ENCODE measurements at regions not wholly inside any gene's neighbourhood (a gene's known extent, or its start where the extent isn't known, plus 50 kb on each side); places are given as distances from the start of the nearest gene placed in this dataset.

DNA sequence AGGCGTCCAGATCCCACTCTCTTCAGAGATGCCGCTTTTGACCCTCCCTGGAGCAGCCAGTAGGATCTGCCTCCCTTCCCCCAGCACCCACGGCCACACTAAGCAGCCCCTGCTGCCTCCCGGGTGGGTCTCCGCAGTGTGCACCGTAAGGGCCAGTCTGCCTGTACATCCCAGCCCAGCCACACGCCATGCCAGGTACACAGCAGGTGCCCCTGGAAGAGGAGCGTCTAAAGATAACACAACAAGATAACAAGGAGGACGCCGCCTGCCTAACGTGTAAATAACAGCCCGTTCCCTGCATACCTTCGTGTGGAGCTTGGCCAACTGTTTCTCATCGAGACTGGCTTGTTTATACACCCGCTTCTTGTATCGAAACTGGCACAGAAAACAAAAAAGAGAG is 139.4 kb downstream of the SHANK2 start:
- no peak overlapping the region for H3K4me3 ChIP-seq
- no peak for TF ChIP-seq POLR2AphosphoS5 (IDR thresholded peaks at IDR 0.05; ENCODE audit: borderline replicate concordance, low read depth, low read length)
- no peak for TF ChIP-seq FOXP2 (optimal IDR thresholded peaks at IDR 0.05; ENCODE audit: control extremely low read depth, extremely low read length, insufficient read depth)
- TF ChIP-seq EZH2 (IDR thresholded peaks at IDR 0.05) = no peak
- no peak overlapping the region for H3K9ac ChIP-seq (ENCODE audit: insufficient read length)
- no peak overlapping the region for H3K27ac ChIP-seq
- no peaks in the 10 kb centered on the region for H3K9me3 ChIP-seq (ENCODE audit: low read depth, low read length)
- no peaks in the 10 kb centered on the region for H3K36me3 ChIP-seq (ENCODE audit: insufficient read depth, low read length)
- no peak for DNase-seq (ENCODE audit: low read depth, low spot score)

DNA sequence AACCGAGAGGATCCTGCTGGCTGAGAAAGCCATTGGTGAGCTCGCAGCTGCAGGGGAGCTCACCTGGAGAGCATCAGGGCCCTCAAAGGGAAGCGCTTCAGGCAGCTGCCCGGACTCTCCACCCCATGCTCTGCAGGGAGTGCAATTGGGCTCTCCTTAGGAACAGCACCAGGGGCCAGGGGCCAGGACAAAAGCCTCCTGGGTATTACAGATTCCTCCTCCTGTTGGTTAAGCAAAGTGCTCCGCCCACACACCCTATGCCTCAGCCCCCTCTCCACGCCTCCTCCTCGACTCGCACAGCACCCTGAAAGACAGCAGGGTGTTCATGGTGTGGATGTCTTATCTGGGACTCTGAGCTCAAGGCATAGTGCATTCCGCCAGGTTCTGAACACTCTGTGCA is 139.9 kb downstream of the SHANK2 start:
- TF ChIP-seq POLR2AphosphoS5 (IDR thresholded peaks at IDR 0.05; ENCODE audit: borderline replicate concordance, low read depth, low read length) (no peak), EZH2 (IDR thresholded peaks at IDR 0.05) (no peak), FOXP2 (optimal IDR thresholded peaks at IDR 0.05; ENCODE audit: control extremely low read depth, extremely low read length, insufficient read depth) (no peak)
- Histone ChIP-seq H3K36me3 (ENCODE audit: insufficient read depth, low read length) (no peaks in the 10 kb centered on the region), H3K27ac (no peak overlapping the region)

DNA sequence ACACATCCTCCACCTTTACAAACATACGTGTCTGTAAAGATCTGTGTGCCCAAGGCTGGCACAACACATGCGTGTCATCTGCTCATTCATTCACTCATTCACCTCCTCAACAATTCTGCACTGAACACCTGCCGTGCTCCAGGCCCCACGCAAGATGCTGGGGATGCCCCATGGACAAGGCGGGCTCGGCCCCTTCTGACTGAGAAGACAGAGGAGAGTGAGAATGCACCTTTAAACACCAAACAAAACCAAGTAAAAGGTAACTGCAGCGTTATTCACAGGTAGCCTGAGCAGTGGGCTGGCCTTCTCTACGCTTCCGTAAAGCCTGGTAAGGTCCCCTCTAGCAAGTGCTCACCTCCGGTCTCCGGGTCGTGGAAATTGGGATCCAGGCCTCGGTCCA is 142.8 kb downstream of the SHANK2 start:
- Histone ChIP-seq H3K36me3 (ENCODE audit: insufficient read depth, low read length) (no peaks in the 10 kb centered on the region), H3K9ac (ENCODE audit: insufficient read length) (no peak overlapping the region), H3K9me3 (ENCODE audit: low read depth, low read length) (no peaks in the 10 kb centered on the region), H3K4me3 (no peak overlapping the region), H3K27ac (no peak overlapping the region)
- DNase-seq (ENCODE audit: low read depth, low spot score) = no peak
- TF ChIP-seq FOXP2 (optimal IDR thresholded peaks at IDR 0.05; ENCODE audit: control extremely low read depth, extremely low read length, insufficient read depth) (no peak), POLR2AphosphoS5 (IDR thresholded peaks at IDR 0.05; ENCODE audit: borderline replicate concordance, low read depth, low read length) (no peak), EZH2 (IDR thresholded peaks at IDR 0.05) (no peak)

More for the DNA sequence above, 139.9 kb downstream of the SHANK2 start:
- Histone ChIP-seq H3K4me3 (no peak overlapping the region), H3K9ac (ENCODE audit: insufficient read length) (no peak overlapping the region), H3K9me3 (ENCODE audit: low read depth, low read length) (no peaks in the 10 kb centered on the region)
- no peak for DNase-seq (ENCODE audit: low read depth, low spot score)

DNA sequence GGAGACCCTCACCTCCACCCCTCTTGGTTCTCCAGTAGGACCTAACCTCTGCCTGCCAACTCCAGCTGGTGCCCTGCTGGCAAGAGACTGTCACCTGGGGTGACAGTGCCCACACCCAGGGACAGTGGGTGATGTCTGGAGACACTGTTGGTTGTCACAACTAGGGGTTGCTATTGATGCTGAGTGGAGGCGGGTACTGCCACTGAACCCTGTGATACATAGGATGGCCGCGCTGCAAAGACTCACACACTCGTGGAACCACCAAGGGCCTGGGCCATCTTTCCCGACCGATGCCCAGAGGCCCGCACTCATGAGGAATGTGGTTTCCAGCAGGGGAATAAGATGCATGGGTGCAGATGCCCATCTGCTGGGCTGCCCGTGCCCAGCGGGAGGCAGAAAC is 143.2 kb downstream of the SHANK2 start:
- Histone ChIP-seq H3K9ac (ENCODE audit: insufficient read length) (no peak overlapping the region), H3K9me3 (ENCODE audit: low read depth, low read length) (no peaks in the 10 kb centered on the region), H3K27ac (no peak overlapping the region), H3K4me3 (no peak overlapping the region), H3K36me3 (ENCODE audit: insufficient read depth, low read length) (no peaks in the 10 kb centered on the region)
- DNase-seq (ENCODE audit: low read depth, low spot score) = no peak
- TF ChIP-seq EZH2 (IDR thresholded peaks at IDR 0.05) (no peak), FOXP2 (optimal IDR thresholded peaks at IDR 0.05; ENCODE audit: control extremely low read depth, extremely low read length, insufficient read depth) (no peak), POLR2AphosphoS5 (IDR thresholded peaks at IDR 0.05; ENCODE audit: borderline replicate concordance, low read depth, low read length) (no peak)

DNA sequence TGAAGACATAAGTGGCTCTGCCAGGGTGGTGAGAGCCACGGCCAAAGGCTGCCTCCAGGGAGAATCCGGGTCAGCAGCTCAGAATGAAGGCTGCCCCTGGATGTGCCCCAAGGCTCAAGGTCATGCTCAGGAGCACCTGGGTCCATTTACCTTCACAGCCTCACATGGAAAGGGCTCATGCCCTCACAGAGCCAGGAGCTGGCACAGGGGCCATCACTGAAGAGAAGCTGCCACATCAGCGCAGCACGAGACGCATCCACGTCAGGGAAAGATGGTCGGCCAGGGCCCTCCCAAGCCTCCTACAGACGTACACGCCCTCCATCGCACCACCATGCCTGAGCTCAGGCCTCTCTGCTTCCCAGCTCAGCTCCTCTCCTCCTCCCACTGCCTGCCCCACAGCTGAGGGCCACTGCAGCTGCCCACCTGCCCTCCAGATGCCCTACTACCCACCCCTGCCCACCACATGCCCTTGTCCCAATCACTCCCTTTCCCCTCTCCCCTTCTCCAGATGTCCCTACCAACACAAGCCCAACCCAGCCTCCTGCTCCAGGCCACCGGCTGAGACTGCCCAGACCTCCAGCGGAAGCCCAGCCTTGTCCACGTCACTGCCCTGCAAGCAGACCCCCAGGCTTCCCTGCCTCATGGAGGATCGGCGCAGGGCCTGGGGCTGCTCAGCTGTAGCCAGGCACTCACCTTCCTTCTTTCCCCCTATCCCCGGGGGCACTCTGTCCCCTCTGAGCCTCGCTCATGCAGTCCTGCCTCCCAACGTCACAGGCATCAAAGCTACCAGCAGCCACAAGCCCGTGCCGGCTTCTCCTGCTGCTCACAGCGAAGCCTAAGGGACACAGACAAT is 144.1 kb downstream of the SHANK2 start:
- Histone ChIP-seq H3K36me3 (ENCODE audit: insufficient read depth, low read length) (no peaks in the 10 kb centered on the region), H3K9ac (ENCODE audit: insufficient read length) (no peak overlapping the region), H3K9me3 (ENCODE audit: low read depth, low read length) (no peaks in the 10 kb centered on the region), H3K27ac (no peak overlapping the region), H3K4me3 (no peak overlapping the region)
- no peak for TF ChIP-seq EZH2 (IDR thresholded peaks at IDR 0.05)
- TF ChIP-seq FOXP2 (optimal IDR thresholded peaks at IDR 0.05; ENCODE audit: control extremely low read depth, extremely low read length, insufficient read depth) = no peak
- no peak for TF ChIP-seq POLR2AphosphoS5 (IDR thresholded peaks at IDR 0.05; ENCODE audit: borderline replicate concordance, low read depth, low read length)
- DNase-seq (ENCODE audit: low read depth, low spot score) = no peak

DNA sequence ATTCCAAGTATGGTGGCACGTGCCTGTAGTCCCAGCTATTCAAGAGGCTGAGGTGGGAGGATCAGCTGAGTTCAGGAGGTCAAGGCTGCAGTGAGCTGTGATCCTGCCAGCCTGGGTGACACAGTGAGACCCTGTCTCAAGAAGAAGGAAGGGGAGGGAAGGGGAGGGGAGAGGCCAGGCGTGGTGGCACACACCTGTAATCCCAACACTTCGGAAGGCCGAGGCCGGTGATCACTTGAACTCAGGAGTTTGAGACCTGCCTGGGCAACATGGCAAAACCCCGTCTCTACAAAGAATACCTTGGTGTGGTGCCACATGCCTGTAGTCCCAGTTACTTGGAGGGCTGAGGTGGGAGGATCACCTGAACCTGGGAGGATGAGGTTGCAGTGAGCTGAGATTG is 145.7 kb downstream of the SHANK2 start:
- no peak for DNase-seq (ENCODE audit: low read depth, low spot score)
- Histone ChIP-seq H3K4me3 (no peak overlapping the region), H3K9ac (ENCODE audit: insufficient read length) (no peak overlapping the region), H3K9me3 (ENCODE audit: low read depth, low read length) (no peaks in the 10 kb centered on the region), H3K27ac (no peak overlapping the region), H3K36me3 (ENCODE audit: insufficient read depth, low read length) (no peaks in the 10 kb centered on the region)
- TF ChIP-seq POLR2AphosphoS5 (IDR thresholded peaks at IDR 0.05; ENCODE audit: borderline replicate concordance, low read depth, low read length) = no peak
- no peak for TF ChIP-seq EZH2 (IDR thresholded peaks at IDR 0.05)
- TF ChIP-seq FOXP2 (optimal IDR thresholded peaks at IDR 0.05; ENCODE audit: control extremely low read depth, extremely low read length, insufficient read depth) = no peak

DNA sequence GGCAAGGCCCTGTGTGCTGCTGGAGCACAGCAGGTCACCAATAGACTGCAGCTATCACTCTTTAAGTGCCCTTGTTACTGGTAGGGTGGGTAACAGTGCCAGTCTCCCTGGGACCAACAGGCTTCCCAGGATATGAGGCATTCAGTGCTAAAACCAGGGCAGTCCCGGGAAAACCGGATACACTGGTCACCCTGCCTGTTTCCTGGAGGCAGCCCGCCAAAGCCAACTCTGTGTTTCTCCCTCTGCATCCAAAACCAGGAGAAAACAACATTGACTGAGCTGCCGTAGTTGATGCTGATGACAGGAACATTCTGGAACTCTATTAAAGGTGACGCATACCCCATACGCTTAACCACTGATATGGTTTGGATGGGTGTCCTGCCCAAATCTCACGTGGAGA is 149.1 kb downstream of the SHANK2 start:
- no peak for TF ChIP-seq FOXP2 (optimal IDR thresholded peaks at IDR 0.05; ENCODE audit: control extremely low read depth, extremely low read length, insufficient read depth)
- no peak for TF ChIP-seq EZH2 (IDR thresholded peaks at IDR 0.05)
- no peak for TF ChIP-seq POLR2AphosphoS5 (IDR thresholded peaks at IDR 0.05; ENCODE audit: borderline replicate concordance, low read depth, low read length)

DNA sequence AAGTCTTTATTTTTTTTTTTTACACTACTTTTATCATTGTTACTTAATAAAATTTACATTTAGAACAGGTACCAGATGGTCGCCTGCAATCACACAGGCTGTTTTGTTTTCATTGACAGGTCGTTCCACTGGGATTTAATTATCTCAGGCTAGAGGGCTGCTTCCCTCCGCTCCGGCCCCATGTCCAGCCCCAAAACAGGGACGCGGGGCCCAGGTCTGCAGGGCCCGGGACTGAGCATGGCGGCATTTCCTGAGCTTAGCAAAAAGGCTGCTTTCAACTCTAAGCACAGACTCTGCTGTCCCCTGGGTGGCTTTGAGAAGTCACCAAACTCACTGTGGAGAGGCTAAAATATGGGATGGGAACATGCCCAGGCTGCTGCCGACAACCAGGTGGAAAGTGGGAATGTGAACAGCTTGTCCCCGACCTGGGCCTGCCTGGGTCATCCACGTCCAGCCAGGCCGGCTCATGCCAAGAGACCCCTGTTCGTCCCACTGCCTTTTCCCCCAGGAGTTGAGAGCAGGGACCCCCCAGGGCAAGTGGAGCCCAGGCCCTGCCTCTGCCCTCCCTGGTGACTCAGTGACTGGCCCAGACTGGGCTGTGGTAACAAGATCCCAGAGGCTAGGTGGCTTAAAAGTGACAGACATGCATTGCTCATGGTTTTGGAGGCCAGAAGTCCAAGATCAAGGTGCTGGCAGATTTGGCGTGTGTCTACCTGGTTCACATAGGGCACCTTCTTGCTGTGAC is 150.0 kb downstream of the SHANK2 start:
- Histone ChIP-seq H3K9me3 (ENCODE audit: low read depth, low read length) (no peaks in the 10 kb centered on the region), H3K9ac (ENCODE audit: insufficient read length) (no peak overlapping the region), H3K27ac (no peak overlapping the region), H3K4me3 (no peak overlapping the region), H3K36me3 (ENCODE audit: insufficient read depth, low read length) (no peaks in the 10 kb centered on the region)
- TF ChIP-seq POLR2AphosphoS5 (IDR thresholded peaks at IDR 0.05; ENCODE audit: borderline replicate concordance, low read depth, low read length) = no peak
- no peak for DNase-seq (ENCODE audit: low read depth, low spot score)

More for the DNA sequence above, 149.1 kb downstream of the SHANK2 start:
- Histone ChIP-seq H3K36me3 (ENCODE audit: insufficient read depth, low read length) (no peaks in the 10 kb centered on the region), H3K4me3 (no peak overlapping the region), H3K27ac (no peak overlapping the region), H3K9me3 (ENCODE audit: low read depth, low read length) (no peaks in the 10 kb centered on the region), H3K9ac (ENCODE audit: insufficient read length) (no peak overlapping the region)
- DNase-seq (ENCODE audit: low read depth, low spot score) = no peak

All from SK-N-MC (cell line).